Fibroblast of lung (primary cell): ENCODE measurements at regions not wholly inside any gene's neighbourhood (a gene's known extent, or its start where the extent isn't known, plus 50 kb on each side); places are given as distances from the start of the nearest gene placed in this dataset.

Source experiments
- CTCF ChIP-seq, 2 donors: IDR thresholded peaks in 1 of 2; conservative IDR thresholded peaks in 1 of 2; 1 replicate in 1 of 2; 2 replicates in 1 of 2; pipeline ENCODE4 v1.5.1; 2011 to 2012; ENCODE audit warnings: low read length in 2 of 2, control low read depth in 1 of 2, inconsistent platforms in 1 of 2, low read depth in 1 of 2, mild to moderate bottlenecking in 1 of 2
- EZH2 ChIP-seq: IDR thresholded peaks from 2 replicates; pipeline ENCODE4 v1.5.1; 2012; ENCODE audit warnings: low read length, control low read depth, mild to moderate bottlenecking; ENCODE audit errors: missing control alignments

DNA sequence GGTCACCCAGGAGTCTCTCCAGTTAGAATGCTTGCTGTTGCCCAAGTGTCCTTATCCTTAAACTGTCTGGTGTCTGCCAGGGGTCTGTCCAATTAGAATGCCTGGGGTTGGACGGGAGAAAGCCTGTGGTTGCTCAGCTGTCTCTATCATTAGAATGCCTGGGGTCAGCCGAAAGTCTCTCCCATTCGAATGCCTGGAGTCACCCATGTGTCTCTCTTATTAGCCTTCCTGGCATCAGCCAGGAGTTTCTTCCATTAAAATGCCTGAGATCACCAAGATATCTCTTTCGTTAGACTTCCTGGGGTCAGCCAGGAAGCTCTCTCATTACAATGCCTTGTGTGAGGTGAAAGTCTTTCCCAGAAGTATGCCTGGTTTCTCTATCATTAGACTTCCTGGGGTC lies 1521.0 kb downstream of the UQCRFS1 start:
- TF ChIP-seq CTCF (conservative IDR thresholded peaks at IDR 0.05 in 1 of 2, IDR thresholded peaks at IDR 0.05 in 1 of 2; ENCODE audit: low read depth in 1 of 2, low read length in 2 of 2) (no peak), EZH2 (no peak)
